CD4-positive, alpha-beta T cell treated with Interferon alpha-2 for 1 hour (primary cell): ENCODE measurements at regions not wholly inside any gene's neighbourhood (a gene's known extent, or its start where the extent isn't known, plus 50 kb on each side); places are given as distances from the start of the nearest gene placed in this dataset.
"Not testable (repeated sequence)": the region's sequence is repeated elsewhere in the genome, so short reads cannot be mapped to it uniquely, and the experiment has no call there.

Source experiments
- DNase-seq, 2 donors: peaks; one replicate each; pipeline ENCODE4 v3.0.0-alpha.2; 2020 to 2022

DNA sequence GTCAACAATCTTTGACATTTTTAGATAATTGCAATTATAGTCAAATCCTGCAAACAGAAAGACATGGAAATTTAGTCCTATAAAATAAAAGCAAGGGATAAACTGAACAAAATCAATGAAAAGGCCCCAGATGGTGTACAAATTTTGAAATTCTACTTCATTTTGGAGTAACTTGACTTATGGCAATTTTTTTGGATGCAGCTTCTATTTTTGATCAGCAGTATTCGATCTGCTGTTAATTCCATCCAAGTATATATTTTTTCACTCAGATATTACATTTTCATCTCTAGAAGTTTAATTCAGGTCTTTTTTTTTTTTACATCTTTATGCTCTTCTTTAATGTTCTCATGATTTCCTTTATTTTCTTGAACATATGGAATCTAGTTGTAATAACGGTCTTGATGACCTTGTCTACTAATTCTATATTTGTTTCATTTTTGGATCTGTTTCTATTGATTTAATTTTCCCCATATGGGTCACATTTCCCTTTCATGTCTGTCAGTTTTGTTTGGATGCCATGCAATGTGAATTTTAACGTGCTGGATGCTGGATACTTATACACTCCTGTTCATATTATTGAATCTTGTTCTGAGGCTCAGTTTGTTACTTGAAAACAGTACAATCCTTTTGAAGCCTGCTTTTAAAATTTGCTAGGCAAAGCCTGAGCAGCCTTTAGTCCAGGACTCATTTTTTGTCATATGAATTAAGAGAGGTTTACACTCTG lies 164.3 kb upstream of the FAM3C start:
- DNase-seq = no peak

DNA sequence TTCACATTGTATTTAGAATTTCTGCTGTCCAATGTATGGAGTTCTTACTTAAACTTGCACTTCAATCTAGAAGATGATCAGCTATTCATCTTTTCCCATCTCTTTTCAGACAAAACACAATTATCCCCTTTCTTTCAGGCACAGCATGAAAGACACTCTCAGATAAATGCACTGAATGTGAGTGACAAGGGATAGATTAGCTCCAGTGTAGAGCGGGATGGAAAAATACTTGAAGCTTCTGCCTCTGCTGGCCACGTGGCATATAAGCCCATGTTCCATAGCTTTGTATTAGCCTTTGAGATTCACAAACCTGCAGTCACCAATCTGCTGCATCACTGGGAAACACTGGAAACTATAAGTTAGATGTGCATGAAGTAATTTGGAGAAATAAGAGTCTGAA lies 162.2 kb upstream of the FAM3C start:
- no peak for DNase-seq

DNA sequence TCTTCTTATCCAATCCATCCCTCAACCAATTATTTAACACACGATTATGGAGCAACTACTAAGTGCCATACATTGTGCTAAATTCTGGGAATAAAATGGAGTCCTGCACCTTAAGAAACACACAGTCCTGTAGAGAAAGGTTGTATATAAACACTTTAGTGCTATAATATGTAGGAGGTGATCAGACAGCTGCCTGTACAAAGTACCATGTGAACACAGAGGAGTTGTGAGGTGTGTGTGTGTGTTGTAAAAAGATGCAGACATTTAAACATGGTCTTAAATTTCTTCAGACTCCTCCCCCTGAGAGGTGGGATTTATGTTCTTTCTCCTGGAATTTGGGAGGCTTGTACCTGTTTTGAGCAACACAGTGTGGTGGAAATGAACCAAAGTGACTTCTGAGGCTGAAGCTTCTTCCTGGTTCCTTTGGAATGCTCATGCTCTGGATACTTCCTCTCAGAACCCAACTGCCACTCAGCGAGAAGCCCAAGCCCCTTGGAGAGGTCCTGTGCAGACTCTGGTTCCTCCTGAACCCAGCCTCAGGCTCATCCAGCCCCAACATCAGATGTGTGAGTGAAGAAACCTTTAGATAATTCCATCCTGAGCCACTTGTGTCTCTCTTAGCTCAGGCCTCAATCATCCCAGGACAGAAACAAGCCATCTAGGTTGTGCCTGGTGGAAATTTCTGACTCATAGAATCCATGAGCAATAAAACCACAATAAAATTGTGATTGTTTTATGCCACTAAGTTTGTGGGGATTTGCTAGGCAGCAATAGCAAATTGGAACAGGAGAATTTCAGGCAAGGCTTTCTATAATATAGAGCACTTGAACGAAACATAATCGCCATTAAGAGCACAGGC lies 161.2 kb upstream of the FAM3C start:
- no peak for DNase-seq

DNA sequence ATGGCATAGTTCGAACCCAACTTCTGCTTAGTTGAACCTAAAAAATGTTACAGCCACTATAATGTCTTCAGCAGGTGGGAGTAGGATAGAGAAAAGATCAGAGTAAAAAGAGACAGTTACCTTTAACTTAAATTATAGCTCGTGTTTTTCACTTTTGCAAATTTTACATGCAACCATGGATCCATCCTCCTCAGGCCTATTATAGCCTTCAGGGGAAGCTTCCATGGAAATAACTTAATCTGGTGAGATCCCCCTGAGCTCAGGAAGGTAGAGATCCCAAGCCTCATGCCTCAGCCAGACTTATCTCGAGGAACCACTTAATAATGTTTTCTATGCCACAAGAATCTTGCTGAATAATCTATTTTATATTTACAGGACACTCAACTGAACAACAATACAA lies 159.4 kb upstream of the FAM3C start:
- DNase-seq = no peak

DNA sequence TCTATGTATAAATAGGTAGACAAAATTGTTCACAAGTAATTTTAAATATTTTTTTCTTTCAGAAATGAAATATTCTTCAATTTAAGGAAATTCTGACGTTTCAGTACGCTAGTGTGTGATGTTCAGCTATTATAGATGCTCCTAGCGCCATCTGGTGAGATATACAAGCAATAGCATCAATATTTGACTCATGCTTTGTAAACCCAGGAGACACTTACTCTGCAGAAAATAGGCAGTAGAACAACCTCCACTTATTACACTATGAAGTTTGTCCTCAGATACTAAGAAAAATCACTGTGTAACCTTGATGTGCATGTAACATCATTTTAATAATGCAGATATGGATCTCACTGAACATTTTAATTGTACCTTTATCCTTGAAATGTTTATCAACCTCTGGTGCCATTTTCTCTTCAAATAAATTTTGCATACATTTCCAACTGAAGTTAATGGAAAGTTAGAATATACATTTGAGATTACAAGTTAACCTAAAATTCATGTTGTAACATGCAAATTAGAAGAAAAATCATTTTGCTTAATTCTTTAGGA lies 151.5 kb upstream of the FAM3C start:
- peak in 1 of 2 donors; percentile 62 for DNase-seq

DNA sequence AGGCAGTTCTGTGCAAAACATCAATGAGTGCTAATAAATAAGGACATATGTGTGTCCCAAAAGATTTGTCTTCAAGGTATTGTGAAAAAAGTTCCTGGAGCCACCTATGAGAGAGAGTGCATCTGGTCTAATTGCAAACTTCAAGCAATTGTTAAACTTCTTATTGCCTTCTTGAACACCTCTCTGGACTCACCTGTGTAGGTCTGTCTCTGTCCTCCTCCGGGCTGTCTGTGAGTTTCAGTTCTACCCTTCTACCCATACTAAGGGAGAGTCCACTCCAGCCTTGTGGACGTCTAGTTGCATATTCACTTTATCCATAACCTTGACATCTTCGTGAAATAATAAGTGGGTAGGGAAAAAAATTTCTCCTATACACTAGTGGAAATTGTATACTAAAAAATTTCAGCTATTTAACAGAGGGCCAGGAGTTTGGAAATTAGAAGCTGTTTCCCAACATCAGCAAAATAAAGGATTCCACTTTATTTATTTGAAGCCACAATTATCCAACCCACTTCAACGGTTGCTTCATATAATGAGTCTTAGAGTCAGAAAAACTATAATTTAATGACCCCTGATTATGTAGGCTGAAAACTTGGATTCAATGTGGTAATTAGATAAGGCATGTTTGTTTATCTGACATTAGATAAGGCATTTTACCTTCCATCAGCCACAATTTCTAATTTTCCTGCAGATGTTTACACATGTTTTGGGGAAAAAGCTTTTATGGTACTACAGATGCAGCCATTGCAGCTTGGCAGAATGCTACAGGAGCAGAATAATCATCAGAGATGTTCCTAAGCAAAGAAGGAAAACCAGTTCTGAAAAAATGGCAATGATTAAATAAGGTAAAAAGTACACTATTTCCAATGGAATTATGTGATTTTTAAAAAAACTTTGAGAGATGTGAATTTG lies 150.8 kb upstream of the FAM3C start:
- no peak for DNase-seq

DNA sequence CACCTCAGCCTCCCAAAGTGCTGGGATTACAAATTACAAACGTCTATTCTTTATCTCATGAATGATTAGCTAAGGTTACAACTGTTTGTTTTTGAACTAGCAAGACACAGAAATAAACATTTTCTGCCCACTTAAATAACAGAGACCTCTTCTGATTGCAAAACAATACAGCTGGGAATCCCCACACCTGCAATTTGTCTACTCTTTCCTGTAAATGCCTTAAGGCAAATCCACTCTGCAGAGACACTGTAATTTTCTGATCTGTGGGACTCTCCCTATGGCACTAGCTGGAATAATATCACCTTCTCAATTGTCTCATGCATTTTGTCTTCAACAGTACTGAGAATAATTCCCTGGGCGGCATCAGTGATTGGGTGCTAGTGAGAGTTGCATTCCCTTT lies 149.3 kb upstream of the FAM3C start:
- no peak for DNase-seq

DNA sequence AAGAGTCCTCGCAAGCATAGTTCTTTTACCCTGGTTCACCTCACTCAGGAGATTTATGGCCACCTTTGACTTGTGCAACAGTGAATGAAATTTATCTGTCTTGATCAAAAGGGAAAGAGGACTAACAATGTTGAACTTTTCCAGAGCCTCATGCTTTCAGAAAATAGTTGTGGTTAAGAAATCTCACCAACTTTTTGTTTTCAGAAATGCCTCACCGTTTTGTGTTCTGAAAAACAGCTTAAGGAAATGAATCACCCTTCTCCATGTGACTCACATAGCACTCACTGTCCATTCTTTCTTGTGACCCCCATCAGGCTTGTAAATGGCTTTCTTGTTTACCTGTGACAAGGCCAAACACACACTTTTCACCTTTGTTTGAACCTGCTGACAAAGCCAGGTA lies 148.6 kb upstream of the FAM3C start:
- no peak for DNase-seq

DNA sequence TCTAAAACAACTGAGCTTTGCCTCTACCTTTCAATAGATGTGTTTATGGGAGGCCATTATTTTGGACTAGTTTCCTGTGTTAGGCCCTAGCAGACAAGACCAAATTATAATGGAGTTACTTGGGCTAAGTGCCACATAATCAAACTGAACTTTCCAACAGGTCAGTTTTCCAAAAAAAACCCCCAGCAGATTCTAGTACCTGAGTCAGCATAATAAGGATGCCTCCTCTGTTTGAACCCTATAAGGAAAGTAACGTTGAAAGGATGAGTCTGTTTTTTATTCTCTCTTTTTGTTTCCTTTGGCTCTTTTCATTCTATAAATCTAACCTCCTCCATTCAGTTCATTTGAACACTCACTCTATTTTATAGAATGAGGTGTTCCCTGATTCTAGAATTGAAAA lies 148.1 kb upstream of the FAM3C start:
- no peak for DNase-seq

DNA sequence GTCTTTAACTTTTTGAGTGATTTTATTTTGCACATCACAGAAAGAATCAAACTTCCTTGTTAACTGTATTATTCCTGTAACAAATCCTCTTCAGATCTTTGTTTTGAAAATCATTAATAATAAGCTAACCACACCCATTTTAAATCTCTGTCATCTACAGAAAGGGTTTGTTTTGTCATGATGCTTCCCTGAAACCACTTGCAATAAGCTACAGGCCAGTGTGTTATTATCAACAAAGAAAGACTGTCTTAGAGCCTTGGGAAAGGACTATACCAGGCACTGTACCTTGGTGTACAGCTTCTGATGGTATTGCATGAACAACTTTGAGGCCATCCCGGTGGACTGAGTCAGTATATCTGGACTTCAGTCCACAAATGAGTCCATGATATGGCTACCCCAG lies 145.3 kb upstream of the FAM3C start:
- DNase-seq = no peak

DNA sequence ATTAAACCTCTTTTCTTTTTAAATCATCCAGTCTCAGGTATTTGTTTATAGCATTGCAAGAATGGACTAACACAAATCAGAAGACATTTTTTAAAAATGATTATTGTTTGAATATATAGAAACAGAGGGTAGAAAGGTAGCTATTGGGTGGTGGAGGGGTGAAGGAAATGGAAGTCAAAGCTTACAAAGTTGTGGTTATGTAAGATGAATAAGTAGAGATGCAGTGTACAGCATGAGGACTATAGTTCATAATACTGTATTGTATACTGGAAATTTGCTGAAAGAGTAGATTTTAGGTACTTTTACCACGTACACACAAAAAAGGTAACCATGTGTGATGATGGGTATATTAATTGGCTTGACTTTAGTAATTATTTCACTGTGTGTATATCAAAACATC lies 144.0 kb upstream of the FAM3C start:
- DNase-seq = no peak

DNA sequence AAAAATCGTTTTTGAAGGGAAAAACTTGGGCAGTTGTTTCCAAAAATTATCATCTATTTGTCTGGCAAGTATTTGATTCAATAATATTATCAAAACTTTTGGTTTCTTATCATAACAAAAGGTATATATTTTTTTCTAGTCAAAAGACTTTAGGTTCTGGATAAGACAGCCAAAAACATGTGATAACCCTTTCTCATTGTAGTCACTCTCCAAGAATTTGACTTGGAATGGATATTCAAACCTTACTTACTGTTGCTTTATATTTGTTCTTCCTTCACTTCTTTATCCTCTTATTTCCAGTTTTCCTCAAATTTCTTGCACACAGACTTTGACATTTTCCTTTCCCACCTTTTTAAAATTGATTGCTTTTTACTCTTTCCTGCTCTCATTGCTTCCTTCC lies 140.9 kb upstream of the FAM3C start:
- no peak for DNase-seq

DNA sequence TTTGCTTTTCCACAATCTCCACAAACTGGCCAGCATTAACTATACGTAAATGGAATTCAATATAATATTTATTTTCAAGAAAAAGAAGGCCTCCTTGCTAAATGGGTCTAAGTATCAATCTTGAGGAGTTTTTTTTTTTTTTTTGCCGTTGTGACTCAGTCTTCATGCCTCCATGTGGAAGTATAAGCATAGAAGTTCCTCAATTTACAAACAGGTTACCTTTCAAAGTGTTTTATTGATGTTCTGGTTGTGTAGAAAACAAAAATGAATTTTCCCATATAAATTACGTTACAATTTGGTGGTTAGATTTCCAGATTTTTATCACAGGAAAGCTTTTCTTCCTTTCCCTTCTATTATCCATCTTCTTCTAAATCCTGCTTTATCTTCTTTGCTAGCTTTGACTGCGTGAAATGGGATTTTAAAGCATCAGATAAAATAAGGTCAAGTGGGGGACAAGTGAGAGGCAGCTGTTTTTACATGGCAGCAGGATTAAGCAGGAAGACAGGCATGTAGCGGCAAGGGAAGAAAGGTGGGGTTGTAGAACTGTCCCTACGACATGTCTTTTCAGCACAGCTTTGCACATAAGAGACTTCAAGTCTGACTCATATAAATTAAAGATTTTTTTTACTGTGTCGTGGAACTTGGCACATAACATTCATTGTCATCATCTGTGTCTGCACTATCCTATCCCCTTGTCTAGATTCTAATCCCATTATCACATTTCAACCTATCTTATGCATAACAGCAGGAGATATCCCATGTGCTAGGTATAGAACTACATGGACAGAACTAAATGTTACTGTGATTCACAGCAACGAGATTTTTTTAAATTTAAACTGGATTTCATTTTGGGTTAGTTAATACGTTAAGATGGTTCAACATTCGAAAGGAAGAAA lies 135.3 kb upstream of the FAM3C start:
- DNase-seq = no peak

DNA sequence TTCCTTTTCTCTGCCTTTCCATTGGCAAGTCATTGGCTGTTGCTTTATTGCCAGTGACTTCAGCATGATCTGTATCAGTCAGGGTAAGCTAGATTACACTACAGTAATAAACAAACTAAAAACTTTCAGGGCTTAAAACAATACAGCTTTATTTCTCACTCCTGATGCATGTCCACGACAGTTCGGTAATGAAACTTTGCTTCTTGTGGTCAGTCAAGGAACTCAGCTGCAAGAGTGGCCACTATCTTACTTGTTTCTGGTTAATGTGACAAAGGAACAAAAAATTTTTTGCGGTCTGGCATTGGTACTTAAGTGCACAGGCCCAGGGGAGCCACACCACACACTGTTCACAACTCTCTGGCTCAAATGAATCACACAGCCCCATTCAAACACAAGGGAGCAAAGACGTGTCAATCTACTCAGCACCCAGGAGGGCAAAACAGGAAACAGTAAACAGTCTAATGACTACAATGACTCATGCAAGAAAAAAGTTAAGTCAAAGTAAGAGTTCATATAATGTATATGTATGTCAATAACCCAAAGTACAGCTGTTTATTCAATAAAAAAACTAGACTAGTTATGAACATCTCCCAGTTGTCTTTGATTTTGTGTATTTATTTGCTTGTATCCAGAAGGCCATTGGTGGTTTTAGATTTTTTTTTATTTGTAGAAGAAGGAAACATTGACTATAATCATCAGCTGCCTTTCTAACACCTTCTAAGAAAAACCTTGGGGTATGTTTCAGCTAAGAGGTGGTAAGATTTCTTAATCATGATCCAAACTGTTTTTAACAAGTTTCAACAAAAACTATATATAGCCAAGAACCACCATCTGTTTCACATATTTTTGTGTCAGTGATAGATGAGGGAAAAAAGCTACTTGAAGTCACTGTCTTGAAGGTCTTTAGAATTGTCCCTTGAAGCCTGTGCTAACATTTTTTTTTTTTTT lies 134.4 kb upstream of the FAM3C start:
- DNase-seq = peak; percentile 43 to 67

DNA sequence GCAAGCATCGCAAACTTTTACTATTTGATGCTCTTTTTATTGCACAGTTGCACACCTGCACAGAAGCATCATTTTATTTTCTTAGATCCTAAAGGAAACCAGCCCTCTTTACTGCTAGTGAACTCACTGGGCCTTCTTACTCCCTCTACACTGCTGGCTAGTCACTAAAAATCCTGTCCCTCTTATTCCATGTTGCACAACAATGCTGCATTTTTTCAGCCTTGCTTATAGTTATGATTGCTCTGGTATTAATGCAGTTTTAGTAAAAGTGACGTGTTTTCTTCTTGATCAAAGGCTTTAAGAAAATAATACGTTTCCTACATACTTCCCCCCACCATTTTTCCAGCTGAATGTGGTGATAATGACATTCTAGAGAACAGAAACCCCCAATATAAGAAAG lies 132.9 kb upstream of the FAM3C start:
- no peak for DNase-seq

DNA sequence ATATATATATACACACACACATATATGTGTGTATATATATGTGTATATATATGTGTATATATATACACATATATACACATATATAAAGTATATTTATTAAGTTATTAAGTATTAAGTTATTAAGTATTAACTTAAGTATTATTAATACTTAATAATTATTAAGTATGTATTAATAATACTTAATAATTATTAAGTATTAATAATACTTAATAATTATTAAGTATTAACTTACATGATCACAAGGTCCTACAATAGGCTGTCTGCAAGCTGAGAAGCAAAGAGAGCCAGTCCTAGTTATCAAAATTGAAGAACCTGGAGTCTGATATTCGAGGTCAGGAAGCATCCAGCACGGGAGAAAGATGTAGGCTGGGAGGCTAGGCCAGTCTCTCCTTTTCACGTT lies 130.1 kb upstream of the FAM3C start:
- DNase-seq = not testable (repeated sequence)

DNA sequence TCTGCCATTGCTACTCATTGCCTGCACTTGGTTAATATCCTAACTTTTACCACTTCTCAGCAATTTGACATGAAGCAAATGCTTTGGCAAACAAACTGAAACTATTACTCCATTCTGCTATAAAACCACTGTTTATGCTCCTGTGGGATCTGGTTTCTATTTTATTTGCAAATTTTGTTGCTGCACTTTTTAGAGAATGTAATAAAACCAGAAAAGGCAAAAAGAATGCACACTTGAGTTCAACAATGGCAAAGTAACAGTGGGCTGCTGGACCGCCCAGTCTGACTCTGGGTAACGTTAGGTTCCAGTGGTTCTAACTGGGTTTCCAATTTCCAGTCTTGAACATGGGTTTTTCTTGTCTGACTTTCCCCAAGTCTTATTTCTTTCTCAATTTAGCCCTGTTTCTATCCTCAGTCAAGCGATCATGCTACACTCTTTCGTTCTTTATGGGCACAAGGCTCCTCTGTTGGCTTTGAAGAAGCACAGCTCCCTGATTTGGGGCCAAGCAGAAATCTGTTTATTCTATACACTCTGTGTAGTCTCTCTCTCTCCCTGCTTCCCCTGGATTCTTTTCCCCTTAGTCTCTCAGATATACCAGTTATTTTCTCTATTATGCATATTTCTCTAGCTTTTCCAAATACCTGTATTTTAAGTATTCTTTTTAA lies 129.2 kb upstream of the FAM3C start:
- DNase-seq = no peak

DNA sequence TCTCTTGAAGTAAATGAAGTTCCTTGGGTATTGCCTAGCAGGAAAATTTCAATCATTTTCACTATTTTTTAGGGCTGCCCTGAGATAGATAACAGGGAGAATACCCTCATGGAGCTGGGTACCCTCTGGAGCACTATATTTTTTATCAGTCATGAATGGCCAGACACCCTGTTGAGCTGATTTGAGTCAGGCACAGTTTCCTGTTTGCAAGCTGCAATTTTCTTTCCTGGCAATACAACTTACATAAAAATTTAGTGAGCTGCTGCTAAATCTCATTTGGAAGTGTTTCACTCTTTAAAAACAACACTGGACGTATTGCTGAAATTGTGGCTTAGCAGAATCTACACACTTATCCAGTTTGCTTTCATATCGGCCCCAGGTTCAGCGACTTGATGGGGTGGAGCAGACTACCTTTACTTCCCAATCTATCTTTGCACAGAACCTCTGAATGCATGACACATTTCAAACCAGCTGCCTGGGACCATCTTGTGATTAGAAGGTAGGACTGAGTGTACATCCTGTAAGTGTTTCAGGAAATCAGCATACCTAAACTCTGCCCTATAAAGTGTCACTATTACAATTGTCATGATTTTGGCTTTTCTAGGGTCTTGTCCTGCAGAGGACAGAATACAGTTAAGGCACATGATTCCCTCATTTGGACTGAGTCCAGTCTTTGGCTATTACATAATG lies 125.7 kb upstream of the FAM3C start:
- DNase-seq = no peak

DNA sequence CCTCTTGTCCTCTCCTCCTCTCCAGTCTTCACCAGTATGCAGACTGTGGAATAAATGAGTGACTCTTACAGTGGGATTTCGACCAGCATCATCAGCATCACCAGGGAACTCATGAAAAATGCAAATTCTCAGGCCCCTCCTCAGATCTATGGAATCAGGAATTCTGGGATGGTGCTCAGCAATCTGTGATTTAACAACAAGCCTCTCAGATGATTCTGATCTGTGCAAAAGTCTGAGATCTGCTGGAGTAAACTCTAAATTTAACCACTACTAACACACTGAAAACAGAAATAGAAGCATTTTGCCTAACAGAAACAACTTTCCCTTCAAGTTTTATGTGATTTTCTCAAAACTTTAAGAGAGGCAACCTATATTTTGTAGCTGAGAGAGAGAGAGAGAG lies 124.8 kb upstream of the FAM3C start:
- DNase-seq = no peak
